ENCODE measurements at regions not wholly inside any gene's neighbourhood (a gene's known extent, or its start where the extent isn't known, plus 50 kb on each side); places are given as distances from the start of the nearest gene placed in this dataset.

GRCh38 chr13:47415048-47415447 lies 518.2 kb upstream of the HTR2A start:
- Mint-ChIP-seq H3K4me1 (no peaks in the 10 kb centered on the region), H3K4me3 (no peak overlapping the region), H3K9me3 (no peaks in the 10 kb centered on the region)

GRCh38 chr13:47413526-47413925 lies 516.7 kb upstream of the HTR2A start:
- Mint-ChIP-seq H3K4me1 (no peaks in the 10 kb centered on the region), H3K9me3 (no peaks in the 10 kb centered on the region), H3K27ac (no peak overlapping the region), H3K27me3 (no peaks in the 10 kb centered on the region), H3K36me3 (ENCODE audit: low read depth) (no peaks in the 10 kb centered on the region), H3K4me3 (no peak overlapping the region)
- ATAC-seq (replicated peaks) = no peak

More at GRCh38 chr13:47415048-47415447, 518.2 kb upstream of the HTR2A start:
- Mint-ChIP-seq H3K36me3 (ENCODE audit: low read depth) (no peaks in the 10 kb centered on the region), H3K27me3 (no peaks in the 10 kb centered on the region), H3K27ac (no peak overlapping the region)
- no peak for ATAC-seq (replicated peaks)

GRCh38 chr13:47413112-47413511 lies 516.3 kb upstream of the HTR2A start:
- H3K27ac Mint-ChIP-seq = no peak overlapping the region
- no peaks in the 10 kb centered on the region for H3K36me3 Mint-ChIP-seq (ENCODE audit: low read depth)
- no peaks in the 10 kb centered on the region for H3K9me3 Mint-ChIP-seq
- H3K4me3 Mint-ChIP-seq = no peak overlapping the region
- no peaks in the 10 kb centered on the region for H3K4me1 Mint-ChIP-seq
- ATAC-seq (replicated peaks) = no peak
- no peaks in the 10 kb centered on the region for H3K27me3 Mint-ChIP-seq

- Mint-ChIP-seq H3K9me3 (no peaks in the 10 kb centered on the region), H3K36me3 (ENCODE audit: low read depth) (no peaks in the 10 kb centered on the region), H3K4me3 (no peak overlapping the region), H3K27me3 (no peaks in the 10 kb centered on the region), H3K4me1 (no peaks in the 10 kb centered on the region), H3K27ac (no peak overlapping the region)
- no peak for ATAC-seq (replicated peaks)
Measured at GRCh38 chr13:47409778-47410177, 512.9 kb upstream of the HTR2A start.

GRCh38 chr13:47408546-47409319 lies 511.9 kb upstream of the HTR2A start:
- no peaks in the 10 kb centered on the region for H3K27me3 Mint-ChIP-seq
- H3K4me3 Mint-ChIP-seq = no peak overlapping the region

GRCh38 chr13:47407808-47408207 lies 511.0 kb upstream of the HTR2A start:
- no peaks in the 10 kb centered on the region for H3K36me3 Mint-ChIP-seq (ENCODE audit: low read depth)
- H3K4me3 Mint-ChIP-seq = no peak overlapping the region
- no peak for ATAC-seq (replicated peaks)
- H3K9me3 Mint-ChIP-seq = no peaks in the 10 kb centered on the region
- H3K27me3 Mint-ChIP-seq = no peaks in the 10 kb centered on the region
- no peak overlapping the region for H3K27ac Mint-ChIP-seq
- H3K4me1 Mint-ChIP-seq = no peaks in the 10 kb centered on the region

More at GRCh38 chr13:47408546-47409319, 511.9 kb upstream of the HTR2A start:
- ATAC-seq (replicated peaks) = no peak
- H3K36me3 Mint-ChIP-seq (ENCODE audit: low read depth) = no peaks in the 10 kb centered on the region
- H3K9me3 Mint-ChIP-seq = no peaks in the 10 kb centered on the region
- H3K4me1 Mint-ChIP-seq = no peaks in the 10 kb centered on the region
- no peak overlapping the region for H3K27ac Mint-ChIP-seq

- ATAC-seq (replicated peaks) = no peak
- Mint-ChIP-seq H3K27ac (no peak overlapping the region), H3K4me3 (no peak overlapping the region)
Measured at GRCh38 chr13:47399599-47399998, 502.7 kb upstream of the HTR2A start.

GRCh38 chr13:47397739-47398138 lies 500.9 kb upstream of the HTR2A start:
- ATAC-seq (replicated peaks) = no peak
- Mint-ChIP-seq H3K4me3 (no peak overlapping the region), H3K27me3 (no peaks in the 10 kb centered on the region), H3K27ac (no peak overlapping the region), H3K4me1 (no peaks in the 10 kb centered on the region), H3K9me3 (peaks cover 8% of the 10 kb centered on the region), H3K36me3 (ENCODE audit: low read depth) (no peaks in the 10 kb centered on the region)

More at GRCh38 chr13:47399599-47399998, 502.7 kb upstream of the HTR2A start:
- no peaks in the 10 kb centered on the region for H3K36me3 Mint-ChIP-seq (ENCODE audit: low read depth)
- H3K27me3 Mint-ChIP-seq = no peaks in the 10 kb centered on the region
- H3K4me1 Mint-ChIP-seq = no peaks in the 10 kb centered on the region
- H3K9me3 Mint-ChIP-seq = peaks cover 8% of the 10 kb centered on the region

- Mint-ChIP-seq H3K27me3 (no peaks in the 10 kb centered on the region), H3K27ac (no peak overlapping the region), H3K4me3 (no peak overlapping the region), H3K4me1 (no peaks in the 10 kb centered on the region), H3K36me3 (ENCODE audit: low read depth) (no peaks in the 10 kb centered on the region), H3K9me3 (peaks cover 10% of the 10 kb centered on the region)
- no peak for ATAC-seq (replicated peaks)
Measured at GRCh38 chr13:47396915-47397314, 500.1 kb upstream of the HTR2A start.

GRCh38 chr13:47374741-47375140 lies 477.9 kb upstream of the HTR2A start:
- Mint-ChIP-seq H3K27me3 (no peaks in the 10 kb centered on the region), H3K4me3 (no peak overlapping the region), H3K36me3 (ENCODE audit: low read depth) (no peaks in the 10 kb centered on the region), H3K9me3 (peaks cover 5% of the 10 kb centered on the region), H3K4me1 (no peaks in the 10 kb centered on the region), H3K27ac (no peak overlapping the region)
- no peak for ATAC-seq (replicated peaks)

- no peak for ATAC-seq (replicated peaks)
- Mint-ChIP-seq H3K4me3 (no peak overlapping the region), H3K4me1 (no peaks in the 10 kb centered on the region), H3K27ac (no peak overlapping the region), H3K9me3 (peaks cover 12% of the 10 kb centered on the region), H3K27me3 (no peaks in the 10 kb centered on the region), H3K36me3 (ENCODE audit: low read depth) (no peaks in the 10 kb centered on the region)
Measured at GRCh38 chr13:47372751-47373150, 475.9 kb upstream of the HTR2A start.

GRCh38 chr13:47351798-47352197 lies 454.9 kb upstream of the HTR2A start:
- no peaks in the 10 kb centered on the region for H3K36me3 Mint-ChIP-seq (ENCODE audit: low read depth)
- no peak overlapping the region for H3K27ac Mint-ChIP-seq
- no peak overlapping the region for H3K4me3 Mint-ChIP-seq
- no peaks in the 10 kb centered on the region for H3K4me1 Mint-ChIP-seq
- no peaks in the 10 kb centered on the region for H3K27me3 Mint-ChIP-seq
- peaks cover 4% of the 10 kb centered on the region for H3K9me3 Mint-ChIP-seq
- ATAC-seq (replicated peaks) = no peak

GRCh38 chr13:47350334-47351124 lies 453.7 kb upstream of the HTR2A start:
- H3K9me3 Mint-ChIP-seq = no peaks in the 10 kb centered on the region
- no peaks in the 10 kb centered on the region for H3K27me3 Mint-ChIP-seq
- no peak overlapping the region for H3K4me3 Mint-ChIP-seq
- H3K4me1 Mint-ChIP-seq = no peaks in the 10 kb centered on the region
- no peaks in the 10 kb centered on the region for H3K36me3 Mint-ChIP-seq (ENCODE audit: low read depth)
- no peak for ATAC-seq (replicated peaks)
- no peak overlapping the region for H3K27ac Mint-ChIP-seq

GRCh38 chr13:47349211-47349610 lies 452.4 kb upstream of the HTR2A start:
- Mint-ChIP-seq H3K4me1 (no peaks in the 10 kb centered on the region), H3K9me3 (peaks cover 2% of the 10 kb centered on the region), H3K27me3 (no peaks in the 10 kb centered on the region), H3K4me3 (no peak overlapping the region), H3K36me3 (ENCODE audit: low read depth) (no peaks in the 10 kb centered on the region), H3K27ac (no peak overlapping the region)
- no peak for ATAC-seq (replicated peaks)
